NCI-H446 treated with DMSO at 0.1 percent for 48 hours (cell line): ENCODE measurements at regions not wholly inside any gene's neighbourhood (a gene's known extent, or its start where the extent isn't known, plus 50 kb on each side); places are given as distances from the start of the nearest gene placed in this dataset.
"Not testable (repeated sequence)": the region's sequence is repeated elsewhere in the genome, so short reads cannot be mapped to it uniquely, and the experiment has no call there.

Source experiments
- DNase-seq: peaks from one replicate; lab custom pipeline; 2025; lab: John Stamatoyannopoulos, UW

DNA sequence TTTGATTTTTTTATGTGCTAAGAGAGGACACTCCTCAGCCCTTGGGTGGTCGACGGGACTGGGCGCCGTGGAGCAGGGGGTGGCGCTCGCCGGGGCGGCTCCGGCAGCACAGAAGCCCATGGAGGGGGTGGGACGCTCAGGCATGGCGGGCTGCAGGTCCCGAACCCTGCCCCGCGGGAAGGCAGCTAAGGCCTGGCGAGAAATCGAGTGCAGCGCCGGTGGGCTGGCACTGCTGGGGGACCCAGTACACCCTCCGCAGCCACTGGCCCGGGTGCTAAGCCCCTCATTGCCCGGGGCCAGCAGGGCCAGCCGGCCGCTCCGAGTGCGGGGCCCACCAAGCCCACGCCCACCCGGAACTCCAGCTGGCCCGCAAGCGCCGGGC, 669.7 kb upstream of the CTNND2 start:
- not testable (repeated sequence) for DNase-seq

DNA sequence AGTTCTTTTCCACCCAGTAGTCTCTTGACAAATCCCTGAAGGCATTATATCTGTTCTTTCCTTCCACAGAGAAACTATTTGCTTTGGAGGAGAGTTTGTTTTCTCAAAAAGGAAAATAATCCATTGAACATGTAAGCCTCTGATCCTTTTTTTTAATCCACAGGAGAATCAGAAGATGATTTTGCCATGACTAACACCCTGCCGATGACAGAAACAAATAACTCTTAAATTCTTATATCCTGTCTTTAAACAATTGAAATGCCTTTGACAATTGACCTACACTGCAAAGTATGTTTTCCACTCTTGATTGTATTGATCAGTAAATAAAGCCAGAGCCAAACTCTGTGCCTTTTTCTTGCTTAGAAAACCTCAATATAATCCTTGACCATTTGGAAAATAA, 666.4 kb upstream of the CTNND2 start:
- DNase-seq, result no peak

GRCh38 chr5:12566441-12566840, 662.2 kb upstream of the CTNND2 start:
- peak; percentile 89 for DNase-seq

DNA sequence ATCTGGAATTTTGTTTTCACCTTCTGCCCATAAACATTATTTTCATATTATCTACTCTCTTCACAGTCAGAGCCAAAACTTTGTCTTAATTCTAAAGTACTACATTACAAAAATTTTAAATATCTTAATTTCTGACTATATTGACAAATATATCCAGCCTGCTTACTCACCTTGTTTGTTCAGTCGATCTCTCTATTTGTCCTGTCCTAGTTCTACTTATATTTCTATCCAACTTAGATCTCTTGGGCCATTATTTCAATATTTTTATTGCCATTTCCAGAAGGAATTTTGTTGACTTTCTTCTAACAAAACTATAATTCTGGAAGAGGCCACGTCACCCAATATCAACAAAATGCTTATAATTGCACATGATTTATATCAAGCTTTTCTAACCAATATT, 652.8 kb upstream of the CTNND2 start:
- no peak for DNase-seq

DNA sequence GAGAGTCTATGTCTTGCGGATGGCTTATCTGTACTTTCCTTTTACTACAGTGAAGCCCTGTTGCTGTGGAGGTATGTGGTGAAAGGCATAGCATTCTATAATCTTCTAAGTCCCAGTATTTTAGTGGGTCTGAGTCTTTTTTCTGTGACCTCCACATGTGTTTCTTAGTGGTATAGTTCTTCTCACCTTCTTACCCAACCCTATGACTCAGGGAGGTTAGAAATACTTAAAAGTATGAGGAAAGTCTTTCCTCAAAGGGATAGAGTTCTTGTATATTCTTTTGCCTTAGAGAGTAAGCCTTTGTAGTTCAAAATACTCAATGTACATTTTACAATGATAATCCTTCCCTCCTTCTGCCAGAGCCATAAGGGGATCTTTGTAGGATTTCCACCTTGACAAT, 621.9 kb upstream of the CTNND2 start:
- no peak for DNase-seq

GRCh38 chr5:12522116-12522515, 617.9 kb upstream of the CTNND2 start:
- DNase-seq, result no peak

GRCh38 chr5:12504983-12505382, 600.7 kb upstream of the CTNND2 start:
- not testable (repeated sequence) for DNase-seq

- no peak for DNase-seq
These were observed 583.9 kb upstream of the CTNND2 start for GRCh38 chr5:12488161-12488560.

DNA sequence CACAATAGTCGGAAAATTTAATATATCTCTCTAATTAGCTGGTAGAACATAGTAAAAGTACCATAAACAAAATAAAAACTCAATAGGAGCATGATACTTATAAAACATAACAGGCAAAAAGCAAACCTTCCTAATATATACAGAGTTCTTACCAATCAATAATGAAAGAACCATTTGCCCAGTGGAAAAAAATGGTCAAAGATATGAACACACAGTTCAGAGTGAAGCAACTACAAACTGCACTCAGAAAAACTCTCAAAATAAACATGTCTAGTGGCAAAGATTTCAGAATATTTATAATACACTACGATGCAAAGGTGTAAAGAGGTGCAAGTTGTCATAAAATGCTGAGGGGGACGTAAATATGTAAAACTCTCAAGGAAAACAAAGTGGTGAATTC, 576.2 kb upstream of the CTNND2 start:
- DNase-seq, result no peak

DNA sequence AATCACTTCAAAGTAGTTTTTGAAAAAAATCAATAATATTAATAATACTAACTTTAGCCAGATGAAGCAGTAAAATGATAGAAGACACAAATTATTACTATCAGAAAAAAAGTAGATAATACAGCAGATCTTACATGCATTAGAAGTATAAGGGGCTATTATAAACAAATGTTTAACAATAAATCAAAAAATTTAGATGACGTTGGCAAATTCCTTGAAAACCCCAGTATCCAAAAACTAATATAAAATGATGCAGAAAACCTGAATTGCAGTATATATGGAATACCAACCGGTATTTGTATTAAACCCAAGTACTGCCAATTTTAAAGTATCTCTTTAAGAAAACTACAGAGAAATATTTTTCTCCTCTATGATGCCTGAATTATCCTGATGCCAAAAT, 573.3 kb upstream of the CTNND2 start:
- DNase-seq, result no peak

GRCh38 chr5:12467799-12468198, 563.6 kb upstream of the CTNND2 start:
- DNase-seq, result no peak

DNA sequence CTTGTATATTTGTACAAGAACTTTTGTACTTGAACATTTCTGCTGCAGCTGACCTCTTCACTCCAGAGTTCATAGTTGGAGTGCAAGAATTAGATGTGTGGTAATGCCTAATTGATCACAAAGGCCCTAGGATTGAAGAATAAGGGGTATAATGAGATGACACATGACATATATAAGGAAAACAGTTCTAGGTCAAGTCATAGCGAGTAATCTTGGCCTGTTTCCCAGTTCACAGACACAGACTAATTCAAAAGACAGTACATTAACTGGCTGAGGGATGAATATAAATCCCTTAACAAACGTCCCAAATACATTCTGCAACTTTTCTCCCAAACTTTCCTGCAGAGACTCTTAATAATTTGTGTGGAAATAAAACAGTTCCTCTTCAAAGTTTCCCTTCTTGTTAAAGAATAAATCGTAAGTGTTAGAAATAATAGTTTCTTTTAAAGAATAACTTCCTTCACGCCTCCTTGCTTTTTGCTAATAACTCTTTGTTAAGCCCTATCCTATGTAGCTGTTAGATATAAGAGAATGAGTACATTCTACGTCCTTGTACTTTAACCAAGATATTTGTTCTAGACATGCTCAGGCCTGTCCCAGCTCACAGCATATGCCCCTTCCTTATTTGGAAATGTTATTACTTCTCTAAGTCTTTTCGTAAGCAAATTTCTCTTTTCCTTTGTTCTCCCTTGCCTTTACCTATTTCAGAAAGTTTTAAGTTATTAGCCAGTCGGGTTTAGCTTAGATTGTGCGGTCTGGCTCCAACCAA, 556.4 kb upstream of the CTNND2 start:
- peak; percentile 22 for DNase-seq

- DNase-seq, result no peak
These were observed 555.1 kb upstream of the CTNND2 start for GRCh38 chr5:12459326-12459725.

GRCh38 chr5:12419075-12419474, 514.8 kb upstream of the CTNND2 start:
- no peak for DNase-seq

DNA sequence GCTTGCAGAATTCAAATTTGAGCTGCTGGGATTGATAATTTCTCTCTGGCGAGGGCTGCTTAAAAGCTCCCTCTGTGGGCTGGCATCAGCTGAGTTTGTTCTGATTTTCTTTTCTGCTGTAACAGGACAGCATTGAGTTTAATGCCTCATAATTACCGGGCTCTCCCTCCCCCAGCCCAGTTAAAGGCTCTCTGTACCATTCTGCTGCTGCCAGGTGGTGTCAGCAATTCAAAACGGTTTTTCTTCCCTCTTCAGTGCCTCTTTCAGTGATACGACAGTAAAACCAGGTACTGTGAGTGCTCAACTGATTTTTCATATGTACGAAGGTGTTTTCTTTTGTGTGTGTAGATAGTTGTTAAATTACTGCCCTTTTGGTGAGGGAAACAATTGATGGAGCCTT, 509.3 kb upstream of the CTNND2 start:
- DNase-seq, result no peak

DNA sequence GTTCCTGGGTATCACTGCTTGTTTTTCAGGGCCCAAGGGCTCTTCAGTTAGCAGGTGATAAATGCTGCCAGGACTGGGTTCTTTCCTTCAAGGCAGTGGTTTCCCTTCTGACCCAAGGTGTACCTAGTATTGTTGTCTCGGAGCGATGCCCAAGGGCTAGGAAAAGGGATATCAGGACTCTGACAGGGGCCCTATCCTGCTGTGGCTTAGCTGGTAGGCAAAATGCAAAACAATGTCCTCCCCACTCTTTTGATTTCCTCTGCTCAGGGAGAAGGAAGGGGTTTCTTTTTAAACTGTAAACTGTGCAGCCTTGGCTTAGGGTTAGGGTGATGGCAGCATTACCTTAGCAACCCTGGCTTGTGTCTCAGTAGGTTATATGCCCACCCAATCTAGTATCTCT, 508.8 kb upstream of the CTNND2 start:
- DNase-seq, result no peak

GRCh38 chr5:12399868-12400267, 495.6 kb upstream of the CTNND2 start:
- no peak for DNase-seq

DNA sequence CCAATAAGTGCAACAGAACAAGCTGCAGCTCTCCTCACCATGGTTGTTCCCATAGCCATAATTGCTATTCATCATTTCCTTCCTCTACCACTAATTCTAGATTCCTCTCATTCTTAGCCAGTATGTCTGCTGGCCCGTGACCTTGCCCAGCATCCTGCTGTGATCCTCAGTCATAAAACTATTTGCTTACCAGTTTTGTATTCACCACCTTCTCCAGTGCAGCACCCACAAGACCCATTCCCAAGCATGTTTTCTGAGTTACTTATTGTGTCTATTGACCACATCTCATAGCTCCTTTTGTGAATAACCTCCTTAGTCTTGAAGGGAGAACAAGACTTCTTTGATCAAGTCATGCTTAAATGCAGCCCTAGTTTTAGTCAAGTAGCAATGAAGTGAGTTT, 488.0 kb upstream of the CTNND2 start:
- DNase-seq, result no peak

- no peak for DNase-seq
These were observed 480.8 kb upstream of the CTNND2 start for GRCh38 chr5:12385095-12385494.

- no peak for DNase-seq
These were observed 479.8 kb upstream of the CTNND2 start for GRCh38 chr5:12384005-12384404.

DNA sequence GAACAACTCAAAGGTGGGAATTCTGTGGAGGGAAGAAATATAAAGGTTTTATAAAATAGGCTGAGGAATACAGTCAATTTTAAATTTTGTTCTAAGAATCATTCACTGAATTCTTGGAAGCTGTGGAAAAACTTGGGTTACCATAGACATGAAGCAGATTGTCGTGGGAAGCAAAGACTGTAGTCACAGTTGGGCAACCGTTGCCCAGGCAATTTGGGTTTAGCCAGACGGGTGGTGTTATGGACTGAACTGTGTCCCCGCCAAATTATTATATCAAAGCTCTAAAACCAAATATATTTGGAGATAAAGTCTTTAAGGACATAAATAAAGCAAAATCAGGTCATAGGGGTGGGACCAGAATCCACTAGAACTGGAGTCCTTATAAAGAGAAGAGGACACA, 463.7 kb upstream of the CTNND2 start:
- DNase-seq, result no peak

DNA sequence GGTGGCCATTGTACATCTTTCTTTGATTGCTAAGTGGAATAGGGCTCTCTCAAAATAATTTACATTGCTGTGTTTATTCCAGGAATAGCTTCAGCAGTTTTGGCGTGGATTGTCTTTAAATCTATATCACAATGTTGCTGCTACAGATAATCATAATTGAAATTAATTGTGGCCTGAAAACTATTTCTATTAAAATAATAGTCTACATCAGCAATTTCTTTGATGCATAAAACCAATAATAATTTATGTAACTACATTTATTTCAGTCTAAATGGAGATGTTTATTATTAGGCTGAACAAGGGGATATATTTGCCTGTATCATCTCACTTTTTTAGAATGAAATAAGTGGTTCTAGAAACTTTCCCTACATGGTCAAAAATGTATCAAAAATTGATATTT, 456.0 kb upstream of the CTNND2 start:
- DNase-seq, result no peak

DNA sequence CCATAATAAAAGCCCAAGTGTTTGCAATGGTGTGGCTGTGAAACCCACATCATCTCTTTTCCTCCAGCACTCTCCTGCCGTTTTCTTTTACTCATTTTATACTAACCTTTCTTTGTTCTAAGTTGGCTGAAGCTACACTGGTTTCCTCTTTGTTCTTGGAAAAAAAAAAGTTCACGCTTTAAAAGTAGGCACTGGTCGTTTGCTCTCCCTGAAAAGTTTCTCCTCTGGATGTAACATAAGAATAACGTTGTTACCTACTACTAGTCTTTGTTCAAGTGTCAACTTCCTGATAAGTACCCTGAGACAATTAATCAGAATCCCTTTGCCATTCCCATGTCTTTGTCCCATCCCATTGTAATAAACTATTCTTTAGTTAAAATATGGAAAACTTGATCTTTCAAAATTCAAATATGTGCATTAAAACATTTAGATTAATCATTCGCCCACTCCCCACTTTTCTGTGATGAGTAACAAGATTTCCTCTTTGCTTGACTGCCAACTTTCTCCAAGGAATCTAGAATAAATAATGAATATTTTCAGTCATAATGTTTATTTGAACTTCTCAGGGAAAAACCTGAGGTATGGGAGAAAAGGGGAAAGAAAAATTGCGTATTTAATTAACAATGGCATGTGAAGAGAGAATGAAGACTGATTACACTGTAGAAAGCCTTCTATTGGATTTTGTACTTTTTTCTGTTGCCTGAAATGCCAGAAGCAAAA, 454.3 kb upstream of the CTNND2 start:
- DNase-seq, result no peak

DNA sequence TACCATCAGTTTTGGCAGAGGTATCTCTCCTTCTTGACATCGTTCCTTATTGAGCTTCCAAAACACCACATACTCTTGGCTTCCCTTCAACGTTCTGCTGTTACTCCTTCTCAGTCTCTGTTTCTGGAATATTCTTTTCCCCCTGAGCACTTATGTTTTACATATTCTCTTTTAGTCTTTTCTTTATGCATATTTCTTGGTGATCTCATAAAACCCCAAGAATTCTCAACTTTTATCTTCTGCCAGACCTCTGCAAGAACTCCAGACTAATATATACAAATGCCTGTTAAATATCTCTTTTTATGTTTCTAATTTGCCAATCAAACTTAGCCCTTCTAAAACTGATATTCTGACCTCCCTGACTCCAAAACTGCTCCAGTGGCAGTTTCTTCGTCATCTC, 453.4 kb upstream of the CTNND2 start:
- DNase-seq, result no peak
